GM04503 (cell line): ENCODE measurements at regions not wholly inside any gene's neighbourhood (a gene's known extent, or its start where the extent isn't known, plus 50 kb on each side); places are given as distances from the start of the nearest gene placed in this dataset.
"Not testable (repeated sequence)": the region's sequence is repeated elsewhere in the genome, so short reads cannot be mapped to it uniquely, and the experiment has no call there.

ENCODE experiments used
- DNase-seq: peaks from one replicate; pipeline ENCODE4 v3.0.0-alpha.2; 2012; ENCODE audit warnings: low read depth

DNA sequence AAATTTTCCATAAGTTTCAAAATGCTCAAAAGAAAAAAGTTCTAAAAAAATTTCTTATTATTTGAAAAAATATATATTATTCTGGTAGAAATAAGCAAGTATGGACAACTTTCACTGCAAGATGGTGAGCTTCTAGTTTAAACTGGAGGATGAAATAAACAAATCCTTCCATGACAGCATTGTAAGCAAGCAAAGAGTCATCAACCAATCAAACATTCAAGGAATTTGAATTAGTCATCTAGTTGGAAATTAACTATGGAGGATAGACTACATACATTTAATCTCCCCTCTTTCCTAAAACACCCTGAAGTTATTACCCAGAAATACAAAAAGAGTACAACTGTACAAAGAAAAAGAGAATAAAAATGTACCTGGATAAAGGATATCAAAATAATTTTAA is 51.0 kb upstream of the IRX5 start:
- no peak for DNase-seq

DNA sequence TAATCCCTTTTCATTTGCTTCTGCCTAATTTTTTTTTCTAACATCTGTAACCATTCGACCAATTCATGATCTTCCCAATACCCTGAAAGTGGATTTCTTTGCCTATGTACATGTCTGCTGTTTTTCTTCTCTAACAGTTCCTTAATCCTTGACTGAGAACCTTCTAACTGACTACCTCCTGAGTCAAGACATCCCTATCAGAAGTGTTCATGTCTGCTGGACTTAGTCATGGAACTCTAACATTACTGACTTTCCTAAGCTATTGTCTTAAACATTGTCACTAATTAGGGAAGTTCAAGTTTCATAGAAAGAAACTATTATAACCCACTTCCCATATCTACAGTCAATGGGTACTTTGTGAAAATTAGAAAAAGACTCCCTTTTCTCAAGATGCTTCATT is 52.4 kb upstream of the IRX5 start:
- DNase-seq: no peak

DNA sequence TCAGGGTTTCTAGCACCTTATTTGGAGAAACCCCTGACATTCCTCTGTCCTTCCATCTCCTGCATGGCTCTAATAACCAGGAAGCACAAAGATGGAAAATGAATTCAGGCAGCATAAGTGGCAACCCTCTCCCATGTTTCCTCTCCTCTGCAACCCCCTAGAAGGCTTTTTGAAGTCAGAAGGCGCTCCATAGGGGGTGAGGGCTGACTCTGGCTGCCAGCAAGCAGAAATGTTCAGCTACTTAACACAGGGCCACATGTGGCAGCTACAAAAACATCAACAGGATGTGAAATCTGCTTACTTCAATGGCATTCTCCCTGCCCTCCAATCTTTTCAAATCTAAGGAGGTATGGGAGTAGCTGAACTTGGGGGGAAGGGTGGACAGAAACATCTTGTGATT is 55.2 kb upstream of the IRX5 start:
- no peak for DNase-seq

DNA sequence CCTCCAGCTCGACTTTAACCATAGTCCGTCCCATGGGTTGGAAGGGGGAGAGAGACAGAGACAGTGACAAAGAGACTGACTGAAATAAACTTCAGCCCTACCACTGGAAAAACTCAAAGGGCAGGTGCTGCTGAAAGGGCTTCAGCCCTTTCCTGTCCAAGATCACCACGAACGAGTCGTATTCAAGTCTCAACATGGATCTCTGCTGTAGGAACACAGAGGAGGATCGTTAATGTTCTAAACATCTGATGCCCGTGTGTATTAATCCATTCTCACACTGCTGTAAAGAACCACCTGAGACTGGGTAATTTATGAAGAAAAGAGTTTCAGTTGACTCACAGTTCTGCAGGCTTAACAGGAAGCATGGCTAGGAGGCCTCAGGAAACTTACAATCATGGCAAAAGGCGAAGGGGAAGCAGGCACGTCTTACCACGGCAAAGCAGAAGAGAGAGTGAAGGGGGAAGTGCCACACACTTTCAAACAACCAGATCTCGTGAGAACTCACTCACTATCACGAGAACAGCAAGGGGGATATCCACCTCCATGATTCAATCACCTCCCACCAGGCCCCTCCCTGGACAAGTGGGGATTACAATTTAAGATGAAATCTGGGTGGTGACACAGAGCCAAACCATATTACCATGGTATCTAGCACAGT is 56.8 kb upstream of the IRX5 start:
- not testable (repeated sequence) for DNase-seq

DNA sequence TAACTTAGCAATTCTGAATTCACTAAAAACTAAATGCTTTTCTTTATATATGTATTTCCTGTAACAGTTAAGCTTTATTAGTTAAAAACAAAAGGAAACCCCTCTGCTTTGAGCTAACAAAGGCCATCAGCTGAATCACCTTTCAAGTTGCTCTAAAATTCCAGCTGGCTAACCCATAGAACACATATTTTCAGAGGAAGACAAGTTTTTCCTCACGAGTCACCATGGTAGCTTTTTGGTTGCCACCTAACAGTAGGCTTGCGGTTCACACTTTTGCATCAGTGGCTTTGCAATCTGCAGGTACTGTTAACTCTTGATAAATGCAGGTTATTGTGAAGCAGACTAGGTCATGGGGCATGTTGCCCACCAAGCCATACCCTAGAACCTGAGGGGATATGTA is 57.6 kb upstream of the IRX5 start:
- peak; percentile 11 for DNase-seq

DNA sequence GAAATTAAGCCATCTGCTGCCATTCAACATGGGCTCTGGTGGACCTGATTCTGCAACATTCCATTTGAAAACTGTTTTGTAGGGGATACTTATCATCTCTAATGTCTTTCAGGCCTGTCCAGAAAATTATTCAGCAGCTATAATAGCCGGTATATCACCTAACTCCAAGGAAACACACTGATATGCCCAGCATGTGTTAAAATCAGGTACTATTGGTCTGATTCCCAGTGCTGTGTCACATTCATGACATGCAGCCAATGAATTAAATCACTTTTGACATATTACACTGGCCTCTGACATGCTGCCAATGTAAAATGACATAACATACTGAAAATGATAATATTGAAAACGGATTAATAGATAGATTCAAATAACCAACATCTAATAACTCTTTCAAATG is 60.5 kb upstream of the IRX5 start:
- no peak for DNase-seq

DNA sequence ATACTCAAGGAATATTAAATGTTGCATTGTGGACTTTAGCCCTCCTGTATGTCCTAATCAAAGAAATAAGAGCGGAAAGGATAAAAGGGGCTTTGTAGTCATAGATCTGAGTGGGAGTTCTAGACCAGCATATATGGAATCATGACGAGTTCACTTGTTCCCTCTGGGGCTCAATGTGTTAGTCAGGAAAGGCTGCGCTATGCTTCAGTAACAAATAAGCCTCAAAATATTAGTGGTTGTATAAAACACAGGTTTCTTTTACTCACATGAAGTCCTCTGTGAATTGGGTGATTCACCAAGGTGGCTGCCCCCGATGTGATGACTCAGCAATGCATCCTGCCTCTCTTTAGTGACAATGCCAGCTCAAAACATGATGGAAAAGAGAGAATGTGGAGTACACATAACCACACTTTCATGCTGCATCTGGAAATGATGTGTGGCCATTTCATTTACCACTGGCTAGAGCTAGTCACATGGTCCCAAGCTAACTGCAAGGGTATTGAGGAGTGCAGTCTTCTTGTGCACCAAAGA is 63.3 kb upstream of the IRX5 start:
- DNase-seq: no peak

DNA sequence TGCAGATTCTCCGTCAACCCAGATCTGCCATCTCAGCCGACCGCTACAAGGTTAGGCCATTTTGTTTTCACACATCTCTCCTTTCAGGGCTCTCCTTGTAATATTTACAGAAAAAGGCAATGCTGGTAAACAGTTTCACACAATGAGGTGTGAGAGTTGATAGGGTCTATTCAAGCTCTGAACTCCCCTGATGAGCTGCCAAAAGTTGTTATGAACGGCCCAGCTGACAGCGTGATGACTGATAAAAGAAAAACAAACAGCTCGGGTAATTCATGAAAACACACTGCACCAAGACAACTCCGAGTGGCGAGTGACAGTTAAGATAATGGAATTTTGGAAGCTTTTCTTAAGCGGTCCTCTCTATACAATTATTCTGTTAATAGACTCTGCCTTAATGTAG is 68.1 kb upstream of the IRX5 start:
- DNase-seq: no peak

DNA sequence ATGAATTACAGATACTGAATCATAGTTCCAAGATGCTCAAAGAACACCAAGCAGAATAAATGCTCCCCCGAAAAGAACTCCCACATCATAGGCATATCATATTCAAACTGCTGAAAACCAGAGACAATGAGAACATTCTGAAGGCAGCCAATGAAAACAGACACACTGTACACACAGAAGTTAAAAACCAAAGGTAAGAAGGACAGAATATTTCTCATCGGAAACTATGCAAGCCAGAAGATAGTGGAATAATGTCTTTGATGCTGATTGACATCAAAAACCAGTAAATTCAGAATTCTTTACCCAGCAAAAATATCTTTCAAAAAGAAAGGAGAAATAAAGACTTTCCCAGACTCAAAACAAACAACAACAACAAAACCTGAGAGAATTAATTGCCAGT is 73.8 kb upstream of the IRX5 start:
- DNase-seq: no peak

DNA sequence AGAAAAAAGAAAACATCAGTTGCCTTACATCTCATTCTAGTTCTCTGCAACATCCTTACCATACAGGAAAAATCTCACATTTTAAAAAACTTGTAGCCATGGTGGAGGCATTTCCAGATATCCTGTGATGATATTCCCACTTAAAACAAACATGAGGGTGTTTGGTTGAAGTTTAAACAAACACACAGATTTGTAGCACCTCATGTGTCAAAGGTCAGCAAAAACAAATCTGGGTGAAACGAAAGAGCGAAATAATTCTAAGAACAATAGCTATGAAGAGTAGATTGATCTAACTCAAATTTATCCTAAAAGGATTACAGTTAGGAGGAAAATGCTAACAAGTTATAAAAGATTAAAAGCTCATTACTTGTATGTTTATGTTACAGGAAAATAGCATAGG is 83.1 kb upstream of the IRX5 start:
- DNase-seq: no peak

DNA sequence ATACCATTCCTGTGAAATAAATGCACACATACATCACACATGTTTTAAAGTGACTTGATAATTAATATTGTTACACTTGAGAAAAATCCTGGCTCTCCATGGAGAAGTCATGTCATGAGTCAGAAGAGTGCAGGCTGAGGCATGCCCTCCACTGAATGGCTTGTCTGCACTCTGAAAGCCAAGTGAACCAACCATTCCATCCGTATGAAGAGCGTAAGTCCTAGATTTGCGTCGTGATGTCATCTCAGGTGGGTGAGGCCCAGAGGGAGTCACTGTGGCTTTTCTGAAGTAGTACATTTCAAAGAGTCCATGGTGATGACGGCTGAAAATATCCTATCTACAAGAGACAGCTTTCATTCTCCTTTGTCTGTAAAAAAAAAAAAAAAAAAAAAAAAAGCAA is 83.5 kb upstream of the IRX5 start:
- peak; percentile 0 for DNase-seq

DNA sequence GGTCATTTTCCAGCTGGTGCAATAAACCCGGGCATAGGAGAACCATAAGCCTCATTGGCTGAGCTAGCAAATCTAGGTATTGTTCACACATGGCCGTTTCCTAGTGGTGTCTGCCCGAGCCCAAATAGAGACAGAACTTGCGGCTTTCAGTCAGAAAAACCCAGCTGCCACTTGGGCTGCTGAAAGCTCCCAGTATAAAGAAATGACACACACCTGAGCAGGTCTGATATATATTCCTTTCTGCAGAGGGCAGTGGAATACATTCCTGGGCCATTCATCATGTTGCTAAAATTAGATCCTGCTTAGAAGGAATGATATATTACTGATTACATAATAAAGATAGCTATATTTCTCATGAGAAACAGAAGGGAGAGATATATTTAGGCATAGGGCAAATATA is 83.9 kb upstream of the IRX5 start:
- no peak for DNase-seq

DNA sequence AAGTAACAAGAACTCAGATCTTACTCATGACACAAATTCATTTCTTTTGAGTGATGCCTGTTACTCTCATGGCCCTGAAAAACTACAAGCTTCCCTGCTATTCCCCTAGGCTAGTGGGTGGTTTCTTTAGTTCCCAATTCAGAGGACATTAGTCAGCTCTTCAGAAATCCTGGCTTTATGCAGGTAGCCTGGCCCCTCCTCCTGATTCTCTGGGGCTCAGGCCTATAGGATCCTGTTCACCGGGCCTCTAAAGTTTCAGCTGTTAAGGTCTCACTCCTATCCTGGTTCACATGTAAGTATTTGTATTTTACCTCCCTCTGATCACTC is 87.3 kb upstream of the IRX5 start:
- DNase-seq: no peak

DNA sequence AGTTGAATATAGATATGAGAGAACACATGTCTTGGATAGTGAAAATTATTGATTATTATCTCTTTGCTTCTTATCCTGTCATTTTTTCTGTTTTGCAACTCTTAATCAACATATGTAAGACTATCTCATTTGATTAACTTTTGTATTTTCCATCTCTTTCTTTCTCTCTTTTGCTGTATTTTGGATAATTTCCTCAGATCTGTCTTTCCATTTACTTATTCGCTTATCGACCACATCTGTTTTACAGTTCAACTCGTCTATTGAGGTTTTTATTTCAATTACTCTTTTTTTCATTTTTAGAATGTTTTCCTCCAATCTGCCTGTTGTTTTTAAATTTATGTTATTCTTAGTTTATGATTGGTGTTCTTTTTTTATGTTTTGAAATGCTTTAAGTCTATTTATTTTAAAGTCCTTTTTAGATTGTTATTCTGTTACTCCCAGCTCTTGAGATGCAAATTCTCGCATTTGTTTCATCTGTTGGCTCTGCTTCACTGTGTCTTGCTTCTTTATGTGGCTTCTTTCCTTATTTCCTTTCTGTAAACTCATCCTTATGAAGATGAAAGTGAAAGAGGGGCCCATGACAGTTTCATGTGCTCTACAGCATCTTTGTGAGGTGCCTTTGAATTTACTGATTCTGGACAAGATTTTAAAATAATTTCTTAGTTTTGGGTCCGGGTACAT is 87.8 kb upstream of the IRX5 start:
- DNase-seq: no peak

DNA sequence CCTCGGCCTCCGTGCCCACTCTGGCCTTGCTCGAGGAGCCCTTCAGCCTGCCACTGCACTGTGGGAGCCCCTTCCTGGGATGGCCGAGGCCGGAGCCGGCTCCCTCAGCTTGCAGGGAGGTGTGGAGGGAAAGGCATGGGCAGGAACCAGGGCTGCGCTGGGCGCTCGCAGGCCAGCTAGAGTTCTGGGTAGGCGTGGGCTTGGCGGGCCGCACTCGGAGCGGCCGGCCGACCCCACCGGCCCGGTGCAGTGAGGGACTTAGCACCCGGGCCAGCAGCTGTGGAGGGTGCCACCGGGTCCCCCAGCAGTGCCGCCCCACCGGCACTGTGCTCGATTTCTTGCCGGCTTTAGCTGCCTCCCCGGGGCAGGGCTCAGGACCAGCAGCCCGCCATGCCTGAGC is 101.0 kb upstream of the IRX5 start:
- DNase-seq: no peak

DNA sequence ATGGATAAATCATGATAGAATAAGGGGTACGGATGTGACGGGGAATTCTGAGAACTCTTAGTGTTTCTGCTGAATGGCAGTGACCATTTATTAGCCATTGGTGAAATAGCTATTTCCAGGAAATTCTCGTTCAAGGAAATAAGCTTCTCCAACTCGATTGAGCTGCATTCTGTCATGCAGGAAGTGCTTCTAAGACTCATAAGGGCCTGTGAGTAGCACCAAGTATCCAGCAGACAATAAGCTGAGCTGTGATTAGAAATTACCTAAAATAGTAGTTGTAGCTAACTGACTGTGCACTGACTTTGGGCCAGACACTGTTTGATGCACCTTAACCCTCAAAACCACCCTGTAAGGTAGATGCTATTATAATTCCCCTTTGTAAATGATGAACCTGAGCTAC is 107.8 kb upstream of the IRX5 start:
- no peak for DNase-seq

DNA sequence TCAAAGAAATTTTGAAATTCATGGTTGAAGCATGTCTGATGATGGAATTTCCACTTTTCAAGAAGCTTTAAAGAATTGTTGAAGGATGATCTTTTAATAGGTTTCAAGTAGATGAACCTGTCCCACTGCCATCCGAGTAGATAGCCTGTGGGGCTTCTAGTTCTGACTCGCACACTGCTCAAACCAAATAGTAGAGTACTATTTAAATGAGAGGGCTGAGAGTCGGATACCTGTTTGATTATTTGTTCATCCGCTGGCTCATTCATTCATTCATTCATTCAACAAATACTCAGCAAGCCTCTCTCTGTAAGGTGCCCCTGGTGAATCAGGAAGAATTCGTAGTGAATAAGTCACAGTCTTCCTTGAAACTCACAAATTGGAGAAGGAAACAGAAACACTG is 108.2 kb upstream of the IRX5 start:
- no peak for DNase-seq

DNA sequence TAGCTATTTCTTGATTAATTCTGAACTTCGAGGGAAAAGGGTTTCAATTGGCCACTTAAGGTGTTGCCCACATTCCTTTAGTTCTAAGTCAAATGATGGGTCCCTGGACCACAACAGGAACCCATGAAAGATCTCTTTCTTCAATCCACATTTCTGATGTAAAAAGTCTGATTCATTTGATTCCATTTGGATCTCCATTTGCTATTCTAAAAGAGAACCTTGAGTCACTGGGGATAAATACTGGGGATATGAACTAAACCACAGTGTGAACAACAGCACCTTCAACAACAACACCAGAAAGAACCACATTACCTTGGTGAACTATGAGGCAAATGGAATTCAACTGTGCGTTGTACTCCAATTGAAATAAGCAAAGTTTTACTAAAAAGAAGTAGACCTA is 108.9 kb upstream of the IRX5 start:
- DNase-seq: no peak

DNA sequence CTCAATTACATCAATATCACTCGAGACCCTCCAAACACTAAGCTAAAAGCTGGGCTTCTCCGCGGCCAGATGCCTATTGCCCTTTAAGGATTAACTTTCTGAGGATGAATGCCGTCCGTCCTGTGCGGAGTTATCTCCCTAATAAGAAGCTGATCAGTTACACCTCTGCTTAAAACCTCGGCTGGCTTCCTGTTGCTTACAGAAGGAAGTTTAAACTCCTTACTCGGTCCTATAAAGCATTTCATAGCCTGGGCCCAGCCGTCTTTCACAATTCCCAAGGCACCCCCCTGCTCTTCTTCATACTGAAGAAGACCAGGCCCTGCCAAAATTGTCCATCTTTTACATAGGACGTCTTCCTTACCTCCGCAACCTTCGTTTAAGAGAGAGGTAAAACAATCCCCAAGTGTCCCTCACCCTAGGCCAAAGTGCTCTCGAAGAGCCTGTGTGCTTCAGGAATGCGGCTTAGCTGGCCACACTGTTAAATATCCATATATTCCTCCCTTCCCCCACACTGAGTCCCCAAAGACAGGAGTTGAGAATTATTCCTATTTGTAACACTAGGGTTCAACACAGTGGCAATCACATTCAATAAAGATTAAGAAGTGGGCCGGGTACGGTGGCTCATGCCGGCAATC is 112.6 kb upstream of the IRX5 start:
- DNase-seq: no peak

DNA sequence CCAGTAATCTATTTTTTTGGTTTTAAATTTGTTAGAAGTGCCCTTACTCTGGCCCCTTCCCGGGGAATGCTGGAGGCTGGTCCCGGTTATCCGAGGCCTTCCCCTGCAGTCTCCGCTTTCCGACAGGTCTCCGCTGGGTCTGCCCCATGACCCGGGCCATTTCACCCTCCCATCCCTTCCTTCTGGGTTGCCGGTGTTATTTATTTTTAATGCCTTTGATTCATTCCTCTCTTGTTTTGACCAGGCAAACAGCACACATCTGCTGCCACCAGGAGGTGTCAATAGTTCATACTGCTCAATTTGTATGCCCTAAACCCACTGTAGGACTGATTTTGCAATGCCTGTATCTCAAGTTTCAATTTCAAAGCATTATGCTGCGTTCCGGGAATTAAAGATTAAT is 113.2 kb upstream of the IRX5 start:
- peak; percentile 4 for DNase-seq

DNA sequence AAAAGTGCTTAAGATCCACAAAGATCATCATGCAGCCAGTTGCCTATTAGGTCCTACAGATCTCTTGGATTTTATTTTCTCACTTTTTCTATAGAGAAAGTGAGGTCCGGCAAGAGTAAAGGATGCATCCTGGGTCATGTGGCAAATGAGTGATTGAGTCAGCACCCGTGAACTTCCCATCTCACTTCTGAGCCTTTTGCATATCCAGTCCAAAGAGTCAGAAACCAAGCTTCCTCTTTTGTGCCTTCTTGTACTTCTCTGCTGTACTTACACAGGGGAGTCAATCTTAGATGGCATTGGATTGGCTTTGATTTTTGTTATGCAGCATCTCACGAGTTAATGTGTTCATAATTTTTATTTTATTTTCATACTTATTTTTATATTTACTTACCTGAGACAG is 114.2 kb upstream of the IRX5 start:
- DNase-seq: no peak

DNA sequence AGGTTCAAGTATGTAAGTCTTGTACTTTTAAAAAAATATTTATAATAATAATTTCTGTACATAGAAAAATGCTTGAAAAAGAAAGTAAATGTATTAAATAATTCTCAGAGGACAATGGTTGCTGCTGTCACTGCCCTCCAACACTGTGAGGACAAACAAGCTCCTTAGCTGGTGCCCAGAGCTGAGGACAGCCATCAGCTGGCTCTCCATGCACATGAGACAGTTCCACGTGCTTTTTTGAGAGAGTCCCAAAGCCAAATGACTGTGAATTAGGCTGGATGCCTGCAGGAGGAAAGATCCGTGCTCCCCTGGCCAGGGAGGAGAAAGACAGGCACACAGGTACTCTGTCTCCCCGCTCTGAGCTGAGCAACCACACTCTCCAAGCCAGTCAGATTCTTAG is 115.5 kb upstream of the IRX5 start:
- DNase-seq: no peak

DNA sequence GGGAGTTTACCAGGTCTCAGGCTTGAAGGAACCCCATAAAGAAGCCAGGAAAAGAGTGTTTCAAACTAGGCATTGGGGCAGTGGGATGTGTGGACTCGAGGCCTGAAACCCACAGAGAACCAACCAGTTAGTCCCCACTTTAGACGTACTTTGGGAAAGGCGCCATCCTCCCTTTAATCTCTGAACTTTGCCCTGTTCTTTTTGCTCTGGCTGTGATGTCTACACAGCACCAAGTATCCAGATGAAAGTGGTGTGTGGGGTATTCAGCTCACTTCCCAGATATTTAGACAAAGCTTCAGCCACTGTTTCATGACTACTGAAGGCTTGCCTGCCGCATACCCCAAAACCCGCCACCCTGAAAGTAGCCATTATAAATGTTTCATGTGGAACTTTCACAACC is 116.9 kb upstream of the IRX5 start:
- no peak for DNase-seq

DNA sequence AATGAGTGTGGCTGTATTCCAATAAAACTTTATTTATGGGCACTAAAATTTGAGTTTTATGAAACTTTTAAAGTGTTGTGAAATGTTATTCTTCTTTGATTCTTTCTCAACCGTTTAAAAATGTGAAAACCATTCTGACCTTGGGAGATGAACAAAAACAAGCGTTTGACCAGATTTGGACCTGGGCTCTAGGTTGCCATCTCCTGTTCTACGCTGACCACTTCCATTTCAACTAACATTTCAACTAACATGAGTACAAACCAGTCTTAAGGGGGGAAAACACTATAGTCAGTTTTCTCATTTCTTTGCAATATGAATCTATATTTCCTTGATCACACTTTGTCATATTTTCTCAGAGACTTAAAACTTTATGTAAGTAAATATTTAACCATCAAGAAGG is 118.4 kb upstream of the IRX5 start:
- DNase-seq: no peak
